OCI-LY1 (cell line): ENCODE measurements at regions not wholly inside any gene's neighbourhood (a gene's known extent, or its start where the extent isn't known, plus 50 kb on each side); places are given as distances from the start of the nearest gene placed in this dataset.

Experiments used
- EZH2 ChIP-seq: fragments of 200-600 bp; sonication (generic), shearing (Covaris generic); IDR thresholded peaks from 2 replicates; pipeline ENCODE4 v1.8.0; 2017; ENCODE audit warnings: borderline replicate concordance, mixed run types, mild to moderate bottlenecking, antibody characterized with exemption, low read length, moderate library complexity, mixed read lengths
- TF ChIP-seq, protein P1 (sequence below): fragments of 200-600 bp; sonication (generic), shearing (Covaris generic); IDR thresholded peaks from 2 replicates; pipeline ENCODE4 v1.5.1; 2017; ENCODE audit warnings: mild to moderate bottlenecking, antibody characterized with exemption, low read length, moderate library complexity, mixed read lengths

DNA sequence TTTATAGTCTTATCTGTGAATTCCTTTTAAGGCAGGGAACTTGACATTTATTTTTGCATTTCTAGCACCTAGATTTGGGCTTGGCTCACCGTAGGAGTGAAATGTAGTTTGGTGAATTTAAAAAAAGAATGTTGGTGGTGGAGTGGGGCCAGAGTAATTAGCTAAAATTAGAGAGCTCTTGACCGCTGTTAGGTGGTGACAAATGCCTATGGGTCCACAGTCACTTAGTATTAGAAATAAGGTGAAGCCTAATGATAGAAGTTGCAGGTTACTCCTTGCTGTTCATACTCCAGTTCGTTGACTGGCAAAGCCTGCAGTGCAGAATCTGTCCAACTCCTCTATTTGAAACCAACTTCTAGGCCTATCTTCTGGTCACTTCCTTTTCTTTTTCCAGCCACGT is 318.8 kb upstream of the NRIP1 start:
- TF ChIP-seq, protein P1, sequence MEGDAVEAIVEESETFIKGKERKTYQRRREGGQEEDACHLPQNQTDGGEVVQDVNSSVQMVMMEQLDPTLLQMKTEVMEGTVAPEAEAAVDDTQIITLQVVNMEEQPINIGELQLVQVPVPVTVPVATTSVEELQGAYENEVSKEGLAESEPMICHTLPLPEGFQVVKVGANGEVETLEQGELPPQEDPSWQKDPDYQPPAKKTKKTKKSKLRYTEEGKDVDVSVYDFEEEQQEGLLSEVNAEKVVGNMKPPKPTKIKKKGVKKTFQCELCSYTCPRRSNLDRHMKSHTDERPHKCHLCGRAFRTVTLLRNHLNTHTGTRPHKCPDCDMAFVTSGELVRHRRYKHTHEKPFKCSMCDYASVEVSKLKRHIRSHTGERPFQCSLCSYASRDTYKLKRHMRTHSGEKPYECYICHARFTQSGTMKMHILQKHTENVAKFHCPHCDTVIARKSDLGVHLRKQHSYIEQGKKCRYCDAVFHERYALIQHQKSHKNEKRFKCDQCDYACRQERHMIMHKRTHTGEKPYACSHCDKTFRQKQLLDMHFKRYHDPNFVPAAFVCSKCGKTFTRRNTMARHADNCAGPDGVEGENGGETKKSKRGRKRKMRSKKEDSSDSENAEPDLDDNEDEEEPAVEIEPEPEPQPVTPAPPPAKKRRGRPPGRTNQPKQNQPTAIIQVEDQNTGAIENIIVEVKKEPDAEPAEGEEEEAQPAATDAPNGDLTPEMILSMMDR, result no peak
- no peak for TF ChIP-seq EZH2
